ENCODE measurements at regions not wholly inside any gene's neighbourhood (a gene's known extent, or its start where the extent isn't known, plus 50 kb on each side); places are given as distances from the start of the nearest gene placed in this dataset.

DNA sequence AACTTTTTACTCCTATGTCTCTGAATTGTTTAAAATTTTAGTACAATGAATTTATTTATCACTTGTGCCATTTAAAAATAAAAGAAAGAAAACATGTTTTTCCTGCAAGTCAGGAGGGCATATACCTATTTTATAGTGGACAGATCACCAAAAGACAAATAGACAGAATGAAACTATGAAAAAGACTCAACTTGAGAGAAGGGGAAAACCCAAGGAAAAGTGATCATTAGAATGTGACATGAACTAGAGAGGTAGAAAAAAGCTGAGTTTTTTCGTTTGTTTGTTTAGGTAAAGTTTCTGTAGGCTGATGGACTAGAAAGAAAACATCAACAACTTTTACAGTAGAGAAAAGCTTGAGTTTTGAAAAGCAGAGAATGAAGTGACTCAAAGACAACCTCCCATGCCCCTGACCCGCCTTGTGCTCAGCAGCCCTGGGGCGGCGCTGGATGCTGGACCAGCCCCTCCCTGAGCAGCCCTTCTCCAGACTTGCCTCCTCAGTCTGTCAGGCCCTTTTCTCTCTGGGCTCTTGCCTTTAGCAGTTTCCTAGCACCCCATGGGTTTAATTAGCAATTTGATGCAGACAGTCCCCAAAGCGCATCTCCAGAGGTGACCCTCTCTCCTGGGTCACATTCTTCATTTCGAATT lies 95.1 kb upstream of the ARID2 start:
- no peak overlapping the region for H3K4me3 Mint-ChIP-seq
- no peak overlapping the region for H3K27ac Mint-ChIP-seq
- POLR2A ChIA-PET = no interaction called here
- peaks cover 11% of the 10 kb centered on the region for H3K27me3 Mint-ChIP-seq
- DNase-seq (no peak), ATAC-seq (ENCODE audit: low read depth) (no peak)
- H3K36me3 Mint-ChIP-seq = peaks cover 6% of the 10 kb centered on the region
- peaks cover 4% of the 10 kb centered on the region for H3K4me1 Mint-ChIP-seq
- H3K9me3 Mint-ChIP-seq = peaks cover 1% of the 10 kb centered on the region

DNA sequence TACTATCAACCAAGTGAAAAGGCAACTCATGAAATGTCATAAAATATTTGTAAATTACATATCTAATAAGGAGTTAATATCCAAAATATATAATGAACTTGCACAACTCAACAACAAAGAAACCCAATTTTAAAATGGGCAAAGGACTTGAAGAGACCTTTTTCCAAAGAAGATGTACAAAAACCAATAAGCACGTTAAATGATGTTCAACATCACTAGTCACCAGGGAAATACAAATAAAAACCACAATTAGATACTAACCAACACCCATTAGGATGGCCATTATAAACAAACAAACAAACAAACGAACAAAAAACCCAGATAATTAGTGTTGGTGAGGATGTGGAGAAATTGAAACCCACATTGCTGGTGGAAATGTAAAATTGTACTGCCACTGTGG lies 92.3 kb upstream of the ARID2 start:
- H3K36me3 Mint-ChIP-seq = peaks cover 8% of the 10 kb centered on the region
- H3K4me3 Mint-ChIP-seq = no peak overlapping the region
- peaks cover 1% of the 10 kb centered on the region for H3K9me3 Mint-ChIP-seq
- DNase-seq = no peak
- ATAC-seq (ENCODE audit: low read depth) = no peak
- H3K4me1 Mint-ChIP-seq = peaks cover 4% of the 10 kb centered on the region
- H3K27me3 Mint-ChIP-seq = peaks cover 9% of the 10 kb centered on the region
- POLR2A ChIA-PET = no interaction called here
- no peak overlapping the region for H3K27ac Mint-ChIP-seq

DNA sequence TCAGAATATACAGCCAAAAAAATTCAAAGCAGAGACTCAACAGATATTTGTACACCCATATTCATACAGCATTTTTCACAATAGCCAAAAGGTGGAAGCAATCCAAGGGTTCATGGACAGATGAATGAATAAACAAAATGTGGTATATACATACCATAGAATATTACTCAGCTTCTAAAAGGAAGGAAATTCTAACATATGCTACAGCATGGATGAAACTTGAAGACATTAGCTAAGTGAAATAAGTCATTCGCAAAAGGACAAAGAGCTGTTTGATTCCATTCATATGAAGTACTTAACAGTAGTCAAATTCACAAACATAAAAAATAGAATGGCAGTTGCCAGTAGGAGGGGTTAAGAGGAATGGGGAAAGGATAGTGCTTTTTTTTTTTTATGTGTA lies 91.8 kb upstream of the ARID2 start:
- no peak for DNase-seq
- POLR2A ChIA-PET = no interaction called here
- Mint-ChIP-seq H3K4me1 (peaks cover 4% of the 10 kb centered on the region), H3K4me3 (no peak overlapping the region), H3K36me3 (peaks cover 8% of the 10 kb centered on the region), H3K9me3 (peaks cover 1% of the 10 kb centered on the region), H3K27me3 (peaks cover 6% of the 10 kb centered on the region), H3K27ac (no peak overlapping the region)
- no peak for ATAC-seq (ENCODE audit: low read depth)

DNA sequence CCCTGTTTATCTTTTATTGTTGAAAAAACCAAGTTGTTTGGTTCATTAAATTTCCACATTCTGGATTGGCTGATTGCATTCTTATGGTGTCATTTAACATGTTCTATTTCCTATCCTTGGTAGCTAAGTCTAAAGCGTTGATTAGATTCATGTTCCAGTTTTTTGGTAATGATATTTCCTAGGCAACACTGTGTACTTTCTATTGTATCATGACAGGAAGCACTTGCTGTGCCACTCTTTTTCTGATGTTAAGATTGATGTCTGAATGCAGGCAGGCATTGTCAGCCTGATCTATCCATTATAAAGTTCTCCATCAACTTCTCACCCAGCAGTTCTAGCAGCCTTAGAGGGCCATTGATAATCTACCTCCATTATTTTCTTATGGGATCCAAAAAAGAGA lies 91.1 kb upstream of the ARID2 start:
- peaks cover 4% of the 10 kb centered on the region for H3K4me1 Mint-ChIP-seq
- peaks cover 9% of the 10 kb centered on the region for H3K36me3 Mint-ChIP-seq
- peaks cover 1% of the 10 kb centered on the region for H3K9me3 Mint-ChIP-seq
- H3K27me3 Mint-ChIP-seq = peaks cover 6% of the 10 kb centered on the region
- POLR2A ChIA-PET = no interaction called here
- no peak overlapping the region for H3K4me3 Mint-ChIP-seq
- DNase-seq (no peak), ATAC-seq (ENCODE audit: low read depth) (no peak)
- H3K27ac Mint-ChIP-seq = no peak overlapping the region

DNA sequence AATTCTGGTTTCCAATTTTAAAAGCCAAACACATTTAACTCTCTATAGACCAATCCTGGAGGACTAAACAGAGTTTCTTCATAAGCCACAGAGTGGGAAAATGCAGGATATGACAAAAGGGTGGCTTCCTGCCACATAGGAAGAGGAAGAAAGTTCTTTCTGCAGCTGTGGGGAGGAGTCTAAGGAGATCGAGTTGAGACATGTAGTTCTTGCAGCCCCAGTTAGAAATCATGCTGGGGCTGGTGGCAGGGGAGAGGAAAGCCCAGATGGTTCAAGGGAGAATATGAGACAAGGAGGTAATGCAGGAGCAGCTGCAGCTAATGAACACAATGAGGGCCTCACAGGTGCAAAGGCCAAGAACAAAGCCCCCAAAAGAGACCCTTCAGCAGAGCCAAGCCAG lies 85.0 kb upstream of the ARID2 start:
- POLR2A ChIA-PET = interaction anchor here (0.6 to 1.7 kb wide), 3 partner anchors 11 to 119 kb away, joined by 4 to 9 read pairs (median 6); no protein-coding TSS in a partner anchor
- DNase-seq = peak; percentile 35
- peak; percentile 79 for ATAC-seq (ENCODE audit: low read depth)
- H3K4me1 Mint-ChIP-seq = peaks cover 13% of the 10 kb centered on the region
- H3K4me3 Mint-ChIP-seq = peak overlapping the region; percentile 72
- peaks cover 3% of the 10 kb centered on the region for H3K9me3 Mint-ChIP-seq
- peaks cover 5% of the 10 kb centered on the region for H3K27me3 Mint-ChIP-seq
- peaks cover 20% of the 10 kb centered on the region for H3K36me3 Mint-ChIP-seq
- H3K27ac Mint-ChIP-seq = peak overlapping the region; percentile 86

DNA sequence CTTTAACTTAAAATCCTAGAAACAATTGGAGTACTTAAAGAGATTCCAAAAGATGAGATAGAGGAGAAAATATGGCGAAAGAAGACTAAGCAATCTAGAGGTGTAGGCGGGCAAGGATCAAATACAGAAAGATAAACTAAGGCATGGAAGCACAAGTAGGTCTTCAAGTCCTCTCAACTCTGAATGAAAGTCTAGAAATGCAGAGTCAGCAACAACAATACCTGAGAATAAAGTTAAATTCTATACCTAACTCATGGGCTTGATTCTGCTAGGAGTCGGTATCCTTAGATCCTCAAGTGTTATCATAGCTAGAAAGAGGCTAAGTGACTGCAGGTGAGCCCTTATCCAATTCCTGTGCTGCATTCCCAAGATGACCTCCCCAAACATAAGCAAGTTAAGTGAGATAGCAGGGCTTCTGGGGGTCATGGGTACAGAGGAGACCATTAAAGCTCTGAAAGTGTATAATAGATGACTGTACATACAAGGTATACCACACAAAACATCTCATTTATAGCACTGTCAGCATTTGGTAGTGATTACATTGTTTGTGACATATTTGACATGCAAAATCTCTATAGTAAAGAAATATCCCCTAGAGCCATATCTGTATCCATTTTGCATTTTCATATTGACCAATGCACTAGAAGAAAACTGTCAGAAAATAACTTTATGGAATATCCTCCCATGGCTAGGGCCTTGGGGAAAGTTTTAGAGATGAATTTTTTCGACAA lies 82.5 kb upstream of the ARID2 start:
- Mint-ChIP-seq H3K4me3 (no peak overlapping the region), H3K9me3 (peaks cover 7% of the 10 kb centered on the region), H3K36me3 (peaks cover 22% of the 10 kb centered on the region), H3K27ac (no peak overlapping the region), H3K4me1 (peaks cover 13% of the 10 kb centered on the region), H3K27me3 (peaks cover 9% of the 10 kb centered on the region)
- POLR2A ChIA-PET = interaction anchor here (0.7 kb wide), 1 partner anchor 10 kb away, joined by 3 read pairs; no protein-coding TSS in a partner anchor
- ATAC-seq (ENCODE audit: low read depth) (no peak), DNase-seq (no peak)

DNA sequence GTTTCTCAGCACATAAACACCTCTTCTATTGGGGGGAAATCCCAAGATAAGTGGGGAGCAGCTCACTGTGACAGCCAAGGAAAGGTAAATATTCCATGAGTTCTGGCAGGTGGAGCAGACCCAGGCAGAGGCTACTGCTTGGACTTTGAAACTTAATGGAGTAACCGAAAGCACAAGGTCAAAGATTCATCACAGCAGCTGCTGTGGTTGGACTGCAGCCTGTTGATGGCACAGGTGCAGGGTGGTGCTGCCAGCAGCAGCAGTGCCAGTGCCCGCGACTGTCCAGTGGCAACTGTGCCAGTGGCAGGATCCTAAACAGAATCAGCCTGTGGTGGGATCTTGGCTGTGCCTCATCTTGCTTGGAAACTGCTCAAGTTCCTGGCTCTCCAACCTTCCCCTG lies 81.4 kb upstream of the ARID2 start:
- peaks cover 12% of the 10 kb centered on the region for H3K27me3 Mint-ChIP-seq

DNA sequence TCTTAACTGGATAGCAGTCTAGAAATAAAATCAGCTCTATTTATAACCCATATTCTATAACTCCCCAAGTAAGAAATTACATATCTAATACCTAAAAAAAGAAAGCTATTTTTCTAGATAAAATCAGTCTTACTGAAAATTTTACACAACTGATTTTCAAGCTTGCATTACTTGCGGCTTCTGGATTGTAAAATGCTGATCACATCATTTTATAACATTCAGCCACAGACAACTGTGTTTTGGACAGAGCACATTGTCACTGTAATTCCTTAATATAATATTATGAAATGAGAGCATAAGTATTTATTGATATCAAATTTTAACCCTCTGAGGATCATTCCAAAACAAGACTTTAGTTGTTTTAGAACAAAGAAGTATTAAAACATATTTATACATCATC lies 78.5 kb upstream of the ARID2 start:
- no peak for DNase-seq
- POLR2A ChIA-PET = interaction anchor here (3.0 kb wide), 1 partner anchor 76 kb away, joined by 10 read pairs; no protein-coding TSS in a partner anchor
- H3K4me1 Mint-ChIP-seq = peaks cover 9% of the 10 kb centered on the region
- no peak overlapping the region for H3K4me3 Mint-ChIP-seq
- H3K9me3 Mint-ChIP-seq = peaks cover 7% of the 10 kb centered on the region
- peaks cover 12% of the 10 kb centered on the region for H3K27me3 Mint-ChIP-seq
- H3K27ac Mint-ChIP-seq = no peak overlapping the region
- peaks cover 17% of the 10 kb centered on the region for H3K36me3 Mint-ChIP-seq
- no peak for ATAC-seq (ENCODE audit: low read depth)

More for the DNA sequence above, 81.4 kb upstream of the ARID2 start:
- Mint-ChIP-seq H3K27ac (no peak overlapping the region), H3K4me3 (no peak overlapping the region), H3K9me3 (peaks cover 7% of the 10 kb centered on the region), H3K4me1 (peaks cover 13% of the 10 kb centered on the region), H3K36me3 (peaks cover 23% of the 10 kb centered on the region)
- POLR2A ChIA-PET = interaction anchor here (0.6 to 0.7 kb wide), 2 partner anchors 9 to 15 kb away, joined by 3 read pairs; no protein-coding TSS in a partner anchor
- DNase-seq = no peak
- no peak for ATAC-seq (ENCODE audit: low read depth)

DNA sequence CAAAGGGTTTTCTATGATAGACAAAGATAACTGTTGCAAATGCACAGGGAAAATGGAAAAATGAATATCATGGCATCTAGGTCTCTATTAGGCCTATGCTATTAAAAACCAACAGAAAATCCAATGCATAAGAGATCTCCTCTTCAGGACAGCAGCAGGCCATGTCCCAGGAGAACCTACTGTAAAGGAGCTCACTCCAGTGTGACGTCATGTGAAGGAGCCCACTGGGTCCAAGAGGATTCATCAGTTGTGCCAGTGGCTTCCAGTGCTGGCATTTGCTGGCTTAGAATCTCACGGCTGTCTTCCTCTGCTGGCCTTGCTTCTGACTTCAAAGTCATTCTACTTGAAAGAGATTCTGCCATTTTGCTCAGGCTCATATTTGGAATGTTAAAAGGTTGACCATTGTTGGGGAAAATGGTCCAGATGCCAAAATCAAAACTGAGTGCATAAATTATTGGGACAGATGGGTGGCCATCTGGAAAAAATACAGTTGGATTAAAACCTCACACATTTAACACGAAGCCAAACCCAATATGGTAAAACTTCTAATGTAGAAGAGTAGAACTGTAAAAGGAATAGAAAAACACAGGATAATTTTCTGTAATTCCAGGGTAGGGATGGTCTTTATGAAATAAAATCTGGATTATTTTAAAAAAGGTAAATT lies 75.4 kb upstream of the ARID2 start:
- Mint-ChIP-seq H3K4me3 (no peak overlapping the region), H3K36me3 (peaks cover 11% of the 10 kb centered on the region), H3K9me3 (peaks cover 5% of the 10 kb centered on the region), H3K4me1 (peaks cover 18% of the 10 kb centered on the region), H3K27ac (no peak overlapping the region), H3K27me3 (peaks cover 10% of the 10 kb centered on the region)
- ATAC-seq (ENCODE audit: low read depth) (no peak), DNase-seq (no peak)
- POLR2A ChIA-PET = interaction anchor here (0.7 to 4.2 kb wide), 2 partner anchors 69 to 74 kb away, joined by 3 to 62 read pairs; partner anchors contain the start of gene ARID2

DNA sequence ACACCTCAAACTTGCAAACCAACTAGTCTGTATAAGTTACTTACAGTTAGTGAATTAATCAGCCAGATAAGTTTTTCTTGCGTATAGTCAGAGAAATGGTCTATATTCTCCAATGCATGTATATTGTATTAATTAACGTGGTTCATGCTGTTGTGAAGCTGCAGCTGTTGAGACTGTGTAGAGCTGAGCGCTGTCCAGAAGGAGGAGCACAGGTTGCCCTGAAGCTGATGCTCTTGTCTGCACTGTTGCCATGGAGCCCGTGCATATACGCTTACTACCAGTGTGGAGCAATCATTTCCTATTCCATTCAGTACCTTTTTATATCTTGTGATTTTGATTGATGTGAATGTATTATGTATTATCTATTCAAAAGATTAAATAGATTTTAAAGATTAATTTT lies 74.3 kb upstream of the ARID2 start:
- Mint-ChIP-seq H3K4me3 (no peak overlapping the region), H3K4me1 (peaks cover 20% of the 10 kb centered on the region), H3K36me3 (peaks cover 11% of the 10 kb centered on the region), H3K9me3 (peaks cover 3% of the 10 kb centered on the region), H3K27me3 (peaks cover 3% of the 10 kb centered on the region), H3K27ac (no peak overlapping the region)
- POLR2A ChIA-PET = interaction anchor here (0.7 to 4.2 kb wide), 7 partner anchors 11 to 335 kb away, joined by 3 to 62 read pairs (median 4); partner anchors contain the start of gene ARID2
- ATAC-seq (ENCODE audit: low read depth) (peak; percentile 100), DNase-seq (peak; percentile 39)

DNA sequence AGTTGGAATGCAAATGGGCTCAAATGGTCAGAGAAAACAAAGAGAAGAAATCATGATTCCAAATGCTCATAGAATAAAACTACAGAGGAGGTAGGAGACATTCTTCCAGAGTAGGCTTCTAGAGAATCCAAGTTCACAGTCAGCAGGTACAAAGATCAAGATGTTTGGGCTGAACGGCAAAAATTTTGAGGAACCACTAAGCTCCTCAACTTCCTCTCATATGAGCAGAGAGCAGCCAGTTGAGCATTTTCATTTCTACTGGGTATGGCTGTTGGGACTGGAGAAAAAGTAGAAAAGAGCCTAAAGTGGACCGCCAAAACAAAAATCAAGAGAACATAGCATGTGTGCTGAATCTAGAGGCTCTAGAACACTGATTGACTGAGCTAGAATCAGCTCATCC lies 73.8 kb upstream of the ARID2 start:
- POLR2A ChIA-PET = interaction anchor here (0.6 to 4.2 kb wide), 8 partner anchors 10 to 334 kb away, joined by 3 to 62 read pairs (median 4); partner anchors contain the start of gene ARID2
- H3K9me3 Mint-ChIP-seq = peaks cover 6% of the 10 kb centered on the region
- peaks cover 23% of the 10 kb centered on the region for H3K4me1 Mint-ChIP-seq
- H3K4me3 Mint-ChIP-seq = no peak overlapping the region
- no peak for ATAC-seq (ENCODE audit: low read depth)
- peaks cover 3% of the 10 kb centered on the region for H3K27me3 Mint-ChIP-seq
- no peak for DNase-seq
- no peak overlapping the region for H3K27ac Mint-ChIP-seq
- H3K36me3 Mint-ChIP-seq = peaks cover 14% of the 10 kb centered on the region

DNA sequence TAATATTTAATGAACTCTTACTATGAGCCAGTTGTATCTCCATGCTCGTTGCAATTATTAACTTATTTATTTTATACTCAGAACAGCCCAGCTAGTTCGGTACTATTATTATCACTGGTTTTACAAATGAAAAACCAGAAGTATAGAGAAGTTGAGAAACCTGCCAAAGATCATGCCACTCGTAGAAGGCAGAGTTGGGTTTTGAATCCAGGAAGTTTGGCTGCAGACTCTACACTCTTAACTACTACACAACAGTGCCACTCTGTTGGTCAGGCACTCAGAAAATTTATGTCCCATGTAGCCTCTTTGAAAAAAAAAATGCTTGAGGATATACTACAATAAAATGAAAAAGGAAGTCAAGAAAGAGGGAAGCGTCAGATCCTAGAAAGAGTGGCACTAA lies 71.5 kb upstream of the ARID2 start:
- Mint-ChIP-seq H3K4me1 (peaks cover 29% of the 10 kb centered on the region), H3K27ac (no peak overlapping the region), H3K27me3 (no peaks in the 10 kb centered on the region), H3K4me3 (no peak overlapping the region), H3K36me3 (peaks cover 15% of the 10 kb centered on the region), H3K9me3 (peaks cover 6% of the 10 kb centered on the region)
- POLR2A ChIA-PET = interaction anchor here (4.2 kb wide), 1 partner anchor 70 kb away, joined by 62 read pairs; the partner anchor contains the start of gene ARID2
- ATAC-seq (ENCODE audit: low read depth) (no peak), DNase-seq (no peak)

DNA sequence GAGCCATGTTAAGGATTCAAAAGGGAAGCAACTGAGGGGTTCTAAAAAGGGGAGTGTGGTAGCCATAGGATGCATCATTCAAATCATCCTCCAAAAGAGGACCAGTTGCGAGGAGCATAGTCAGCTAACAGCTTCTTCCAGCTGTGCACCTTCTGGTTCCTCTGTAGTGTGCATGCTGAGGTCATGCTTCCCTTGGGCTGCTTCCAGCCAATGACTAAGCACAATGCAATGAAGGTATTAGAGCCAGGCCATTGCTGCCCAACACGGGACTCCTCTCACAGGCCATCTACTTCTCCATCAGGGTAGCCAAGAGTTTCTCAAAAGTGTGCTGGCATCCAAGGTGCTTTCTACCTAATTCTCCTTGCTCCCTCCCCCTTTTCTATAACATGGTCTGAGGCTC lies 69.2 kb upstream of the ARID2 start:
- POLR2A ChIA-PET = no interaction called here
- peaks cover 7% of the 10 kb centered on the region for H3K9me3 Mint-ChIP-seq
- peaks cover 44% of the 10 kb centered on the region for H3K4me1 Mint-ChIP-seq
- no peak for DNase-seq
- H3K27ac Mint-ChIP-seq = no peak overlapping the region
- no peak overlapping the region for H3K4me3 Mint-ChIP-seq
- H3K27me3 Mint-ChIP-seq = no peaks in the 10 kb centered on the region
- peaks cover 21% of the 10 kb centered on the region for H3K36me3 Mint-ChIP-seq
- ATAC-seq (ENCODE audit: low read depth) = no peak

All from activated naive CD8-positive, alpha-beta T cell treated with anti-CD3 and anti-CD28 coated beads, Interleukin-2, amount 10 ng/mL, durations not matched to agents 7 days and 5 days (primary cell).